Erythroblast (primary cell): ENCODE measurements at regions not wholly inside any gene's neighbourhood (a gene's known extent, or its start where the extent isn't known, plus 50 kb on each side); places are given as distances from the start of the nearest gene placed in this dataset.

Source experiments
- GATA1 ChIP-seq: IDR thresholded peaks from 2 replicates; pipeline ENCODE4 v1.6.1; 2011; ENCODE audit warnings: low read depth, mild to moderate bottlenecking, control low read depth, low read length, moderate library complexity
- POLR2A ChIP-seq: IDR thresholded peaks from 2 replicates; pipeline ENCODE4 v1.6.1; 2011; ENCODE audit warnings: mild to moderate bottlenecking, low read length

GRCh38 chr12:65656891-65657351, 167.4 kb upstream of the HMGA2 start:
- TF ChIP-seq POLR2A (no peak), GATA1 (no peak)
